K562 (cell line): ENCODE measurements at regions not wholly inside any gene's neighbourhood (a gene's known extent, or its start where the extent isn't known, plus 50 kb on each side); places are given as distances from the start of the nearest gene placed in this dataset.

Experiments used
- ATAC-seq: fragments of 200-7000 bp; cut with Tn5 transposase; 3 replicates; pipeline ENCODE4 v1.9.1; 2020; ENCODE audit warnings: moderate library complexity
- BruUV-seq: library from RNA; stranded (reverse); fragments of 400-500 nt; replicated peaks from 2 replicates; lab custom pipeline; 2021; lab: Mats Ljungman, UMichigan
- CTCF ChIA-PET: fragments of 300-600 bp; formaldehyde crosslinking; extraction: SDS; loops from one replicate; lab custom pipeline; 2021; ENCODE audit warnings: low intra/inter-chr PET ratio; lab: Yijun Ruan, JAX
- POLR2A ChIA-PET: fragments of 300-600, 350-650 bp; sonication (Branson Sonifier 250); formaldehyde crosslinking; extraction: SDS; loops from one replicate; lab custom pipeline; 2021; ENCODE audit warnings: antibody characterized with exemption, inconsistent platforms; lab: Yijun Ruan, JAX
- DNase-seq, 4 experiments: peaks; one replicate each; pipeline versions ENCODE4 v3.0.0 to v3.0.0-alpha.2; 2011 to 2018; ENCODE audit warnings: low spot score in 3 of 4, mixed read lengths in 3 of 4; ENCODE audit errors: extremely low read depth in 1 of 4
- FAIRE-seq: peaks from 2 replicates; lab custom pipeline; 2011; peaks lifted over from hg19 to GRCh38; lab: Jason Lieb, UNC
- H2AFZ ChIP-seq: 2 replicates; pipeline ENCODE4 v1.6.0; 2011; ENCODE audit warnings: low read depth, low read length, control low read depth, inconsistent platforms
- H3K27ac ChIP-seq: fragments of 200-600 bp; 3 replicates; pipeline ENCODE4 v1.8.0; 2011; ENCODE audit warnings: low read depth, mild to moderate bottlenecking, control low read depth, inconsistent platforms, low read length, moderate library complexity, mixed read lengths; ENCODE audit errors: extremely low read depth
- H3K27me3 ChIP-seq, 2 experiments: fragments of 300-600 bp in 1 of 2; 2 replicates in 1 of 2; 3 replicates in 1 of 2; pipeline versions ENCODE4 v1.6.0 to v1.8.0; 2011; ENCODE audit warnings: inconsistent platforms in 2 of 2, low read length in 2 of 2, mild to moderate bottlenecking in 1 of 2, mixed read lengths in 1 of 2, moderate library complexity in 1 of 2; ENCODE audit not compliant: control insufficient read depth in 2 of 2, insufficient read depth in 2 of 2
- H3K36me3 ChIP-seq: fragments of 300-600 bp; 3 replicates; pipeline ENCODE4 v1.8.0; 2011; ENCODE audit warnings: mild to moderate bottlenecking, low read length, inconsistent platforms; ENCODE audit not compliant: control insufficient read depth, insufficient read depth
- H3K4me1 ChIP-seq, 2 experiments: fragments of 200-600 bp in 1 of 2; replicated peaks in 1 of 2; 2 replicates in 1 of 2; 3 replicates in 1 of 2; pipeline versions ENCODE4 v1.5.1 to v1.8.0; 2011; ENCODE audit warnings: inconsistent platforms in 2 of 2, low read length in 2 of 2, mild to moderate bottlenecking in 1 of 2, mixed read lengths in 1 of 2, moderate library complexity in 1 of 2; ENCODE audit not compliant: control insufficient read depth in 2 of 2, insufficient read depth in 2 of 2
- H3K4me2 ChIP-seq: 2 replicates; pipeline ENCODE4 v1.6.1; 2011; ENCODE audit warnings: low read length, control low read depth, inconsistent platforms, mixed read lengths; ENCODE audit not compliant: insufficient read depth
- H3K4me3 ChIP-seq: fragments of 200-600 bp; sonication (generic), shearing (Covaris generic); 2 replicates; pipeline ENCODE4 v1.5.1; 2016; ENCODE audit warnings: control low read depth, inconsistent platforms
- H3K79me2 ChIP-seq: fragments of 200-600 bp; 3 replicates; pipeline ENCODE4 v1.8.0; 2011; ENCODE audit warnings: low read length, inconsistent platforms; ENCODE audit not compliant: control insufficient read depth, insufficient read depth
- H3K9ac ChIP-seq, 2 experiments: 2 replicates each; pipeline versions ENCODE4 v1.6.0 to v1.6.1; 2011; ENCODE audit warnings: low read depth in 2 of 2, low read length in 2 of 2, control low read depth in 1 of 2, inconsistent platforms in 1 of 2, mild to moderate bottlenecking in 1 of 2, mixed read lengths in 1 of 2; ENCODE audit not compliant: insufficient read depth in 1 of 2
- H3K9me1 ChIP-seq: one replicate; pipeline ENCODE4 v1.6.0; 2011; ENCODE audit warnings: inconsistent platforms, mild to moderate bottlenecking, low read length, moderate library complexity; ENCODE audit not compliant: control insufficient read depth, insufficient read depth
- H3K9me3 ChIP-seq: replicated peaks from 2 replicates; pipeline ENCODE4 v1.5.1; 2011; ENCODE audit warnings: low read depth, low read length, inconsistent platforms; ENCODE audit not compliant: control insufficient read depth, insufficient read depth
- H4K20me1 ChIP-seq: replicated peaks from 2 replicates; pipeline ENCODE4 v1.6.1; 2011; ENCODE audit warnings: low read length, inconsistent platforms, mixed read lengths; ENCODE audit not compliant: control insufficient read depth, insufficient read depth
- ARID1B ChIP-seq: fragments of 450-650 bp; IDR thresholded peaks from 2 replicates; pipeline ENCODE4 v1.6.1; 2016; ENCODE audit warnings: antibody characterized with exemption, mild to moderate bottlenecking, inconsistent platforms
- BCOR ChIP-seq: fragments of 450-650 bp; IDR thresholded peaks from 2 replicates; pipeline ENCODE4 v1.6.1; 2016
- DEAF1 ChIP-seq: fragments of 450-650 bp; formaldehyde crosslinking; IDR thresholded peaks from 2 replicates; pipeline ENCODE4 v1.4.0; 2020; ENCODE audit warnings: mild to moderate bottlenecking, moderate library complexity
- DMBX1 ChIP-seq: fragments of 250-450 bp; sonication (Bioruptor Pico); IDR thresholded peaks from 2 replicates; pipeline ENCODE4 v1.8.0; 2022; ENCODE audit warnings: inconsistent platforms, mild to moderate bottlenecking, moderate library complexity, borderline replicate concordance
- FOXJ2 ChIP-seq: fragments of 200-800 bp; sonication (Bioruptor generic); IDR thresholded peaks from 2 replicates; pipeline ENCODE4 v1.6.1; 2016; ENCODE audit warnings: missing genetic modification characterization, missing compliant biosample characterization
- FOXP1 ChIP-seq: sonication (generic); formaldehyde crosslinking; IDR thresholded peaks from 2 replicates; pipeline ENCODE4 v1.8.0; 2022; ENCODE audit warnings: mild to moderate bottlenecking, missing genetic modification reagents
- HDAC2 ChIP-seq: fragments of 450-650 bp; IDR thresholded peaks from 2 replicates; pipeline ENCODE4 v1.6.1; 2016; ENCODE audit warnings: mild to moderate bottlenecking
- MCM3 ChIP-seq: fragments of 450-650 bp; IDR thresholded peaks from 2 replicates; pipeline ENCODE4 v1.6.1; 2016
- MTF1 ChIP-seq: fragments of 250-450 bp; sonication (Bioruptor Pico); IDR thresholded peaks from 2 replicates; pipeline ENCODE4 v1.9.0; 2021; ENCODE audit warnings: moderate library complexity, mild to moderate bottlenecking, inconsistent platforms, borderline replicate concordance
- POLR2AphosphoS5 ChIP-seq: IDR thresholded peaks from 2 replicates; pipeline ENCODE4 v1.6.1; 2011; ENCODE audit warnings: mild to moderate bottlenecking, low read depth, low read length, moderate library complexity; ENCODE audit not compliant: control insufficient read depth, insufficient read depth
- ZNF445 ChIP-seq: fragments of 250-450 bp; sonication (Bioruptor Pico); IDR thresholded peaks from 2 replicates; pipeline ENCODE4 v1.4.0; 2020; ENCODE audit warnings: low read depth, mild to moderate bottlenecking, moderate library complexity
- ZNF75A ChIP-seq: fragments of 450-650 bp; formaldehyde crosslinking; IDR thresholded peaks from 2 replicates; pipeline ENCODE4 v1.4.0; 2020; ENCODE audit warnings: mild to moderate bottlenecking
- WGBS: fragments of 100-300 bp; shearing (Covaris generic); methylation state at CpG from one replicate; pipeline ENCODE4 v1.1.6; 2016; ENCODE audit warnings: low coverage, mixed read lengths; ENCODE audit not compliant: insufficient coverage; ENCODE audit errors: missing lambda C conversion rate; 5-methylcytosine and 5-hydroxymethylcytosine counted together
- in situ Hi-C: fragments of 300-500 bp; cut with MboI; formaldehyde crosslinking; loops from 4 replicates; pipeline ENCODE4 v1.15.0; 2018; ENCODE audit warnings: inconsistent platforms, mixed read lengths
- intact Hi-C: fragments of 100-400 bp; cut with micrococcal nuclease; formaldehyde crosslinking; loops from 2 replicates; pipeline ENCODE4 v1.14.2; 2022
- TF ChIP-seq, protein P1 (sequence below): sonication (generic); formaldehyde crosslinking; IDR thresholded peaks from 2 replicates; pipeline ENCODE4 v1.8.0; 2023; ENCODE audit warnings: missing genetic modification reagents, mild to moderate bottlenecking, borderline replicate concordance
- TF ChIP-seq, protein P2 (sequence below): fragments of 450-650 bp; IDR thresholded peaks from 2 replicates; pipeline ENCODE4 v1.6.1; 2014; ENCODE audit warnings: low read depth, mild to moderate bottlenecking, moderate library complexity, borderline replicate concordance

GRCh38 chr9:121567500-121568342 is 68.1 kb upstream of the GGTA1 start:
- Histone ChIP-seq H4K20me1 (no peaks in the 10 kb centered on the region), H3K4me1 (no peaks in the 10 kb centered on the region), H2AFZ (no peak overlapping the region), H3K9ac (no peak overlapping the region), H3K27ac (no peak overlapping the region), H3K4me3 (no peak overlapping the region), H3K4me2 (no peak overlapping the region), H3K79me2 (no peaks in the 10 kb centered on the region), H3K27me3 (peaks cover 5 to 74% of the 10 kb centered on the region in 2 experiments; a peak in 4 of 5 replicates), H3K9me1 (no peaks in the 10 kb centered on the region), H3K36me3 (no peaks in the 10 kb centered on the region), H3K9me3 (no peaks in the 10 kb centered on the region)
- CTCF ChIA-PET: interaction anchor here (0.6 kb wide), 1 partner anchor 90 kb away, joined by 3 read pairs; no protein-coding TSS in a partner anchor
- POLR2A ChIA-PET: interaction anchor here (0.6 to 0.9 kb wide), 3 partner anchors 11 to 1382 kb away, joined by 3 read pairs; no protein-coding TSS in a partner anchor
- in situ Hi-C loops (no loop called here), intact Hi-C loops (no loop called here)
- ATAC-seq (no peak), FAIRE-seq (no peak), DNase-seq (no peak)
- no TSS peak for BruUV-seq
- under 1% methylated on average over 19 of the region's 19 CpGs for WGBS
- TF ChIP-seq, protein P1, sequence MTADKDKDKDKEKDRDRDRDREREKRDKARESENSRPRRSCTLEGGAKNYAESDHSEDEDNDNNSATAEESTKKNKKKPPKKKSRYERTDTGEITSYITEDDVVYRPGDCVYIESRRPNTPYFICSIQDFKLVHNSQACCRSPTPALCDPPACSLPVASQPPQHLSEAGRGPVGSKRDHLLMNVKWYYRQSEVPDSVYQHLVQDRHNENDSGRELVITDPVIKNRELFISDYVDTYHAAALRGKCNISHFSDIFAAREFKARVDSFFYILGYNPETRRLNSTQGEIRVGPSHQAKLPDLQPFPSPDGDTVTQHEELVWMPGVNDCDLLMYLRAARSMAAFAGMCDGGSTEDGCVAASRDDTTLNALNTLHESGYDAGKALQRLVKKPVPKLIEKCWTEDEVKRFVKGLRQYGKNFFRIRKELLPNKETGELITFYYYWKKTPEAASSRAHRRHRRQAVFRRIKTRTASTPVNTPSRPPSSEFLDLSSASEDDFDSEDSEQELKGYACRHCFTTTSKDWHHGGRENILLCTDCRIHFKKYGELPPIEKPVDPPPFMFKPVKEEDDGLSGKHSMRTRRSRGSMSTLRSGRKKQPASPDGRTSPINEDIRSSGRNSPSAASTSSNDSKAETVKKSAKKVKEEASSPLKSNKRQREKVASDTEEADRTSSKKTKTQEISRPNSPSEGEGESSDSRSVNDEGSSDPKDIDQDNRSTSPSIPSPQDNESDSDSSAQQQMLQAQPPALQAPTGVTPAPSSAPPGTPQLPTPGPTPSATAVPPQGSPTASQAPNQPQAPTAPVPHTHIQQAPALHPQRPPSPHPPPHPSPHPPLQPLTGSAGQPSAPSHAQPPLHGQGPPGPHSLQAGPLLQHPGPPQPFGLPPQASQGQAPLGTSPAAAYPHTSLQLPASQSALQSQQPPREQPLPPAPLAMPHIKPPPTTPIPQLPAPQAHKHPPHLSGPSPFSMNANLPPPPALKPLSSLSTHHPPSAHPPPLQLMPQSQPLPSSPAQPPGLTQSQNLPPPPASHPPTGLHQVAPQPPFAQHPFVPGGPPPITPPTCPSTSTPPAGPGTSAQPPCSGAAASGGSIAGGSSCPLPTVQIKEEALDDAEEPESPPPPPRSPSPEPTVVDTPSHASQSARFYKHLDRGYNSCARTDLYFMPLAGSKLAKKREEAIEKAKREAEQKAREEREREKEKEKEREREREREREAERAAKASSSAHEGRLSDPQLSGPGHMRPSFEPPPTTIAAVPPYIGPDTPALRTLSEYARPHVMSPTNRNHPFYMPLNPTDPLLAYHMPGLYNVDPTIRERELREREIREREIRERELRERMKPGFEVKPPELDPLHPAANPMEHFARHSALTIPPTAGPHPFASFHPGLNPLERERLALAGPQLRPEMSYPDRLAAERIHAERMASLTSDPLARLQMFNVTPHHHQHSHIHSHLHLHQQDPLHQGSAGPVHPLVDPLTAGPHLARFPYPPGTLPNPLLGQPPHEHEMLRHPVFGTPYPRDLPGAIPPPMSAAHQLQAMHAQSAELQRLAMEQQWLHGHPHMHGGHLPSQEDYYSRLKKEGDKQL (CRISPR knock-in tag): no peak
- TF ChIP-seq ZNF75A (CRISPR knock-in tag): no peak
- TF ChIP-seq POLR2AphosphoS5: no peak
- TF ChIP-seq ARID1B: no peak
- no peak for TF ChIP-seq FOXP1 (CRISPR knock-in tag)
- TF ChIP-seq FOXJ2 (tag): no peak
- no peak for TF ChIP-seq BCOR
- TF ChIP-seq DEAF1 (CRISPR knock-in tag): no peak
- TF ChIP-seq ZNF445: no peak
- TF ChIP-seq DMBX1 (CRISPR knock-in tag): no peak
- TF ChIP-seq MCM3: no peak
- no peak for TF ChIP-seq HDAC2
- TF ChIP-seq, protein P2, sequence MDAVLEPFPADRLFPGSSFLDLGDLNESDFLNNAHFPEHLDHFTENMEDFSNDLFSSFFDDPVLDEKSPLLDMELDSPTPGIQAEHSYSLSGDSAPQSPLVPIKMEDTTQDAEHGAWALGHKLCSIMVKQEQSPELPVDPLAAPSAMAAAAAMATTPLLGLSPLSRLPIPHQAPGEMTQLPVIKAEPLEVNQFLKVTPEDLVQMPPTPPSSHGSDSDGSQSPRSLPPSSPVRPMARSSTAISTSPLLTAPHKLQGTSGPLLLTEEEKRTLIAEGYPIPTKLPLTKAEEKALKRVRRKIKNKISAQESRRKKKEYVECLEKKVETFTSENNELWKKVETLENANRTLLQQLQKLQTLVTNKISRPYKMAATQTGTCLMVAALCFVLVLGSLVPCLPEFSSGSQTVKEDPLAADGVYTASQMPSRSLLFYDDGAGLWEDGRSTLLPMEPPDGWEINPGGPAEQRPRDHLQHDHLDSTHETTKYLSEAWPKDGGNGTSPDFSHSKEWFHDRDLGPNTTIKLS: no peak
- no peak for TF ChIP-seq MTF1 (CRISPR knock-in tag)
